ENCODE measurements at regions not wholly inside any gene's neighbourhood (a gene's known extent, or its start where the extent isn't known, plus 50 kb on each side); places are given as distances from the start of the nearest gene placed in this dataset.

GRCh38 chr17:15036238-15036637 is 228.9 kb downstream of the PMP22 start:
- no peak for DNase-seq

DNA sequence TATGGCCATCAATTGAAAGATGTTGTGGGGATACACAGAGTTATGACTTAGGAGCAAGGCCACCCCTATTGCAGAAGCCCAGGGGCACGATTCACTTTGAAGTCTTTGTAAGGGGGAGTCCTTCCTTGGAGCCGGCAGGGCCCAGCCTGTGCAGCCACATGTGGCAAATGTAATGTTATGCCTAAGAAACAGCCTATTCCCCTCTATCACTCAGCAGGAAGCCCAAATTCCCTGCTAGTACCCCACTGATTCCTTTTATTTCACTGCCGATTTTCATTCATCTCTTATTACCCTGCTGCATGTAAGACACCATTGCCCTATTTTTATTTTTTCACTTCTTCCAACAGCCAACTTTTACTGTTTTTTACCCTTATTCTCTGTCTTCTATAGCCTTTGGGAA is 233.2 kb downstream of the PMP22 start:
- no peak for DNase-seq

DNA sequence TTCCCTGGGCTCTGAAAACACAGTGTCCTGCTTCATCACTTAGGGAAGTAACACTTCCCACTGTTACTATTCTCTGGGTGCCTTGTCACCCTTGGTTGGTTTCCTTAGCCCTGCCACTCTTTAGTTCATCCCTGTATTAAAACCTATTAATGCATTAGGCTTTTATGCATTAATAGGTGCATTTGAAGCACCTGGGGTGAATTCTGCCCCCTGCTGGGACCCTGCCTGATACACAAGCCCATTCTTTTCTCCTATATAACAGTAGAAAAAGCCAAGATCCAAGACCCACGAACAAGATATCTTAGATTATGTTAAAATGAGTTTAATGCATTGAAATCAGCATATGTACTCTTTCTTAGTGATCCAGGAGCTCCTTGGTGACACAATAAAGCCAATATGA is 235.7 kb downstream of the PMP22 start:
- DNase-seq = no peak

DNA sequence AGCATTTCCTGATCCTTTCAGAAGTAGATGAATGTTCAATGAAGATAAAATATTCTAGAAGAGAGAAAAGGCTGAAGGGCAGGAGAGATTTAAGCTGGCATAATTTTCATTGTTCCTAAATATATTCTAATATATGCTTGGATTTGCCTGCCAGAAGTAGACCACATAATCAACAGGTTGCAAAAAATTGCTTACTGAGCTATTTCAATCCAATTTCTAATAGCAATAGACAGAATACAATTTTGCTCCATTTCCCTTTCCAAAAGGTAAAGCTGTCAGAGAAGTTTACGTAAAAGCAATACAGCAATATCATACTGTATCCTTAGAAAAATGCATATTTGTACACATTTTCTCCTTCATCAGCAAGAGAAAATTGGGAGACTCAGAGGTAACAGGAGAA is 237.3 kb downstream of the PMP22 start:
- no peak for DNase-seq

- DNase-seq = no peak
Measured at GRCh38 chr17:15026088-15026487, 239.0 kb downstream of the PMP22 start.

GRCh38 chr17:15023589-15024336 is 241.4 kb downstream of the PMP22 start:
- DNase-seq = no peak

DNA sequence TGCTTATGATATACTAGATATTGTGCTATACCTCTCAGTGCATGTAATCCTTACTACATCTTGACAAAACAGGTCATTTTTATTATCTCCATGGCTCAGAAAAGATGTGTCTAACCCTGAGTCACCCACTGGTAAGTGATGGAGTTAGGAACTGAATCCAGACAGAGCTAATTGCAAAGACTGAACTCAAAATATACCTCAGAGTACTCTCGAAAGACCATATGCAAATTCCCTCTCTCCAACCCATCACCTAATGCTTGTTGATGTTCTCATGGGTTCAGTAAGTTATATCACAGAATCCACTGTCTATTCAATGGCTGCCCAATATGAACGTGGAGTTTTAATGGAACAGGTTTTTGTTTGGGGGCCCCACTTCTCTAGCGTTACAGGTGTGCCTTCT is 246.0 kb downstream of the PMP22 start:
- no peak for DNase-seq

DNA sequence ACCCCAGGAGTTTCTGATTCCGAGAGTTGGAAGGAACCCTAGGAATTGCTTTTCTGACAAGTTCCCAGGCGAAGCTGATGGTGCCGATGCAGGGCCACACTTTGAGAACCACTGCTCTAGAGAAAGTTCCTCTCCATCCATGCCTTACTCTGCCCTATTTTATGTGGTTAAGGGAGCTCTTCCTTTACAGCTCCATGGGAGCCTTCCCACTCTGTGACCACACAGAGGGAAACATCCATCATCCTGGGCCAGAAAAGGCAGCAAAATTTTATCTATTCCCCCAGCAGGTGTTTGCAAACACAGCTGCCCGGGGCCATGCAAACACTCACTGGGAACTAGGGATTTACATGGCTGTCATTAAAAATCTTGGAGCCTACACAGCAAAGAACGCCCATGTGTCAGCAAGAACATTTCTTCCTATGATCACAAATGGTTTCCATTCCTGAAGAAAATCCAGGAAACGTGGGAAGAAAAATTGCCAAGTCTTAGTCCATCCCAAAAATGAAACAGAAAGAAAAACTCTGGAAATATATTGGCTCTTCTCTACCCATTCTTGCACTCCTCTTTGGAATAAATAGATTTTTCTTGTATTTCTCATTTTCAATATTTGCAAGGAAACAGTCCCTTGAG is 252.7 kb downstream of the PMP22 start:
- DNase-seq = no peak

DNA sequence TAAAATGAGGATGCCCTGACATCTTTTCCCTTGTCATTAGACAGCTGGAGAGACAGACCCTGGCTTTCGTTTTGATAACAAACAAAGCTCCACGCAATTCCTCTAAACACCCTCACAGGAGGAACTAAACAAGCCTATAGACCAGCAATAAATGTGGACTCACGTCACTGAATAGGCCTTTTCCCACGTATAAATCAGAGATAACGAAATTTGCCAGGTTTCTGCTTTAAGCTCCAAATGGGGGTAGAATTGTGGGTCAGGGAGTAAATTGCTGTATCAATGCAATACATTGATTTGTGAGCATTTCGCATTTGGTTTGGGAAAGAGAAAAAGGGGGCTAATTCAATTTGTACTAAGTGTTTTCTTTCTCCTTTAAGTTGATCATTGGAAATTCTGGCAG is 256.0 kb downstream of the PMP22 start:
- DNase-seq = no peak

- DNase-seq = no peak
Measured at GRCh38 chr17:15007147-15007553, 258.0 kb downstream of the PMP22 start.

- no peak for DNase-seq
Measured at GRCh38 chr17:15006421-15007128, 258.6 kb downstream of the PMP22 start.

DNA sequence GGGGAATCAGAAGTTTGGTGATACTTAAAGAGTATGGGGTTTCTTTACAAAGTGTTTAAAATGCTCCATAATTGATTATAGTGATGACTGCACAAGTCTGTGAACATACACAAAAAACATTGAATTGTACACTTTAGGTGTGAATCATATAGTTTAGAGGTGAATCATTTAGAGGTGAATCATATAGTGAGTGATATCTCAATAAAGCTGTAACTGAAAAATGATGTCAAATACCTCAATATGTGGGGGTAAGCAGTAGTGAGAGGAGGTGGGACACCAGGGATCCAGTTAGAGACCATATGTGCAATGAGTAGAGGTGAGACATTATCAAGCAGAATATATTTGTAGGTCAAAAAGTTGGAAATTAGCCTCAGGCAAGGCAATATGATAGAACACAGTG is 264.5 kb downstream of the PMP22 start:
- DNase-seq = no peak

- DNase-seq = no peak
Measured at GRCh38 chr17:14997290-14997689, 267.8 kb downstream of the PMP22 start.

- DNase-seq = no peak
Measured at GRCh38 chr17:14986127-14986526, 279.0 kb downstream of the PMP22 start.

- no peak for DNase-seq
Measured at GRCh38 chr17:14972844-14973243, 292.3 kb downstream of the PMP22 start.

DNA sequence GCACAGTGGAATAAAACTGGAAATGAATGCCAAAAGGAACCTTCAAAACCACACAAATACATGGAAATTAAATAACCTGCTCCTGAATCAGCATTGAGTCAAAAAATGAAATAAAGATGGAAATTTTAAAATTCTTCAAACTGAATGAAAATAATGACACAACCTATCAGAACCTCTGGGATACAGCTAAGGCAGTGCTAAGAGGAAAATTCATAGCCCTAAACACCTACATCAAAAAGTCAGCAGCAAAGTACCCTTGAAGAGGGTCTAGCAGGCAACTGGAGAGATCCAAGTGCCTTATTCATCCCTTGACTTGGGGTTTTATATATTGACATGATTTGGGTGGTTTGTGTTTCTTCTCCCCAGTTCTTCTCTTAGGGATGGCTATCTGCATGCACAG is 294.1 kb downstream of the PMP22 start:
- DNase-seq = no peak

GRCh38 chr17:14959106-14959648 is 305.9 kb downstream of the PMP22 start:
- no peak for DNase-seq

DNA sequence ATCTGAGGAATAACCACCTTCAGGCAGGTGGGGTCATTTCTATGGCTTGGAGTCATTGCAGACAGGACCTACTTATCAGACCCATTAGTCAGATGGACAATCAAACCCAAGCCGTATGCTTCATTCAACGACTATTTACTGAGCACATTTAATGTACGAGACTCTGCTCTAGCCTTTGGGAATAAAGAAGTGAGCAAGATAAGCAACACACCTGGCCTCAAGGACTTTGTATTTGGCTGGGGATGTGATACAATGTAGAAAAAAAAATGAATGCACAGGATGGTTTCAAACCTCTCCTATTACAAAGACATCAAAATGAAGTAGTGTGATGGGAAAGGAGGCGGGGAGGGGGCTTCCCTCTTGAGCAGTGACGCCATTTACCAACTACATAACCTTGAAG is 311.7 kb downstream of the PMP22 start:
- DNase-seq = no peak

- no peak for DNase-seq
Measured at GRCh38 chr17:14950686-14951085, 314.4 kb downstream of the PMP22 start.

DNA sequence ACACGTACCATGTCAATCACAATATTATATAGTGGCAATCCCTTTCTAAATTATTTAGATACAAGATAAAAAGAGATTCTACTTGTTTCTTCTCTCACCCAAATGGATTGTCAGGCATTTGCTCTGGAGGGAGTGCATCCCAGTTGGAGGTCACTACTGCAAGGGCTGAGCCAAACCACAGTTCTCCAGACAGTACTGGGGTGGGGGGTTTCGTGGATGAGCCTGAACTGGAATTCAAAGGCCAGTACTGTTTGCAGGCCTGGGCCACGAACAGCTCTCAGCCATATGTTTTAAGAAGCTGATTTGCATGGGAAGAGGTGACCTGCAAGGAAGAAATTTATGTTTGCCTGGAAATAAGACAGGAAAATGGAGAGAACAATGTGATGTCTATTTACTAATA is 314.9 kb downstream of the PMP22 start:
- no peak for DNase-seq

DNA sequence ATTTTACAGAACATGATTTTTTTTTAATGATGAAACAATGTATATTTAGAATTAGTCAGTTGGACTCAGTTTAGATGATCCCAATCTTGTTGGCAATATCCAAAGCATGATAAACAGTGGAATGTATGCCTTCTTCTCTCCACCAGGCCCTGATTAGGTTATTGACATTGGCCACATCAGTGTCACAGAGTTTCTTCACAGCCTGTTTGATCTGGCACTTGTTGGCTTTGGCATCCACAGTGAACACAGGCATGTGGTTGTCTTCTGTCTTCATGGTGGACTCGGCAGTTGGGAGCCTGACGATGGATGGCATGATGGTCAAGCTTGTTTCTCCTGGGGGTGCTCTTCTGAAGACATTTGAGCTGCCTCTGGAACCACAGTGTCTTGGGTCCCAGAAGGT is 317.5 kb downstream of the PMP22 start:
- DNase-seq = no peak

DNA sequence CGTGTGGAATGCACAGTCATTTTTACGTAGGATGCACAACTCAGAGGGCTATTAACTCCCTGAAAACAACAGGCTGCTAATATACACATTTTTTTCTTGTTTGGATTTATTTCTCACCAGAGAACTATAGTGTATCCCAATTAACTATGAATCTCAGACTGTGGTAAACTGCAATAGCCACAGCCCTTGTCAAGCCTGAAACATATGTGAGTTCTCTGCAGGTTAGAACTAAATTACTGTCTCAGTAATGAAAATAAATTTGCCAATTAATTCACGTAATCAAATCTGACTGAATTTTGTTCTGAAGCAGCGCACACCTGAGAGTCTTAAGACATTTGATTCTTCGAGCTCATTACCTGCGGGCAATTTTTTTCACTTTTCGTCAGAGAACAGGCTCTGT is 318.6 kb downstream of the PMP22 start:
- DNase-seq = no peak

- no peak for DNase-seq
Measured at GRCh38 chr17:14942526-14943190, 322.5 kb downstream of the PMP22 start.

GRCh38 chr17:14940938-14941265 is 324.2 kb downstream of the PMP22 start:
- no peak for DNase-seq
